ENCODE measurements at regions not wholly inside any gene's neighbourhood (a gene's known extent, or its start where the extent isn't known, plus 50 kb on each side); places are given as distances from the start of the nearest gene placed in this dataset.

- TF ChIP-seq KLF11 (CRISPR knock-in tag; IDR thresholded peaks at IDR 0.05) (no peak), NBN (conservative IDR thresholded peaks at IDR 0.05) (no peak), SP140L (CRISPR knock-in tag; IDR thresholded peaks at IDR 0.05; ENCODE audit: borderline replicate concordance) (no peak), CTCF (CRISPR knock-in tag; IDR thresholded peaks at IDR 0.05) (no peak), ZNF460 (CRISPR knock-in tag; IDR thresholded peaks at IDR 0.05; ENCODE audit: borderline replicate concordance) (no peak)
Observed at GRCh38 chr16:59997706-59998105, 1263.6 kb upstream of the GOT2 start.

Measured in HepG2 (cell line).